Fibroblast of lung (primary cell): ENCODE measurements at regions not wholly inside any gene's neighbourhood (a gene's known extent, or its start where the extent isn't known, plus 50 kb on each side); places are given as distances from the start of the nearest gene placed in this dataset.

ENCODE experiments used
- CTCF ChIP-seq, 2 donors: IDR thresholded peaks in 1 of 2; conservative IDR thresholded peaks in 1 of 2; 1 replicate in 1 of 2; 2 replicates in 1 of 2; pipeline ENCODE4 v1.5.1; 2011 to 2012; ENCODE audit warnings: low read length in 2 of 2, control low read depth in 1 of 2, inconsistent platforms in 1 of 2, low read depth in 1 of 2, mild to moderate bottlenecking in 1 of 2
- EZH2 ChIP-seq: IDR thresholded peaks from 2 replicates; pipeline ENCODE4 v1.5.1; 2012; ENCODE audit warnings: low read length, control low read depth, mild to moderate bottlenecking; ENCODE audit errors: missing control alignments

GRCh38 chr7:66426332-66426731 is 202.3 kb upstream of the KCTD7 start:
- no peak for TF ChIP-seq CTCF (conservative IDR thresholded peaks at IDR 0.05 in 1 of 2, IDR thresholded peaks at IDR 0.05 in 1 of 2; ENCODE audit: low read depth in 1 of 2, low read length in 2 of 2)
- no peak for TF ChIP-seq EZH2
